GM18505 (cell line): ENCODE measurements at regions not wholly inside any gene's neighbourhood (a gene's known extent, or its start where the extent isn't known, plus 50 kb on each side); places are given as distances from the start of the nearest gene placed in this dataset.

Experiments used
- ATAC-seq: cut with Tn5 transposase; IDR thresholded peaks from one replicate; pipeline ENCODE4 v1.9.1; 2021; ENCODE audit not compliant: unreplicated experiment
- POLR2A ChIP-seq: IDR thresholded peaks from 4 replicates; pipeline ENCODE4 v1.6.1; 2011; ENCODE audit warnings: borderline replicate concordance; ENCODE audit not compliant: insufficient read depth, insufficient read length; ENCODE audit errors: extremely low read depth

DNA sequence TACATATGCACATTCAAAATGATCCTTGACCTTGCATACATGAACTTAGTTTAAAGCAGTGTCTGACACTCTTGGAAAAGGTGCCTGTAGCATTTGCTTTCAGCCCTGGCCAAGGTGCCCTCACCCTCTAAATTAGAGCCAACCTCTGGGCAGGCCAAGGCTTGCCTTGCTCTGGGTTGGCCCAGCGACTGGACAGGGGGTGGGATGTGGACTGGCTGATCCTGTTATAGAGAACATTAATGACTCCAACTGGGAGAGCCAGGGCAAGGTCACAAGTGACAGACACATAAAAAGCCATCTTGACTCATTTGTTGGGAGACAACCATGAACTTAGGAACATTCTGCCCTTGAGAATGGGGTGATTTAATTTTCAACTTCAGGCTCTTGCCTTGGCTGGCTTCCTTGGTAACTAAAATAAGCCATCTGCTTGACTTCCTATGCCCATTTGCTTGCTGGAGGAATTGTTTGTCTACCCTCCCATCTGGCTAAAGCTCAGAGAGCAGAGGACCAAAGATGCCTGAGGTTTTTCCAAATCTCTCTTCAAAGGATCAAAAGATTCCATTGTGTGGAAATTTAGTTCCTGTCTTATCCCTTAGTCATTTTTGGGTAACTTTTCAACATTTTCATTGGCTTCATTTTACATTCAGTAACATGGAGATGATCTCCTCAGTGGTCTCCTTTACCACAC is 403.7 kb downstream of the SOX2 start:
- ATAC-seq, result no peak
- TF ChIP-seq POLR2A, result no peak

DNA sequence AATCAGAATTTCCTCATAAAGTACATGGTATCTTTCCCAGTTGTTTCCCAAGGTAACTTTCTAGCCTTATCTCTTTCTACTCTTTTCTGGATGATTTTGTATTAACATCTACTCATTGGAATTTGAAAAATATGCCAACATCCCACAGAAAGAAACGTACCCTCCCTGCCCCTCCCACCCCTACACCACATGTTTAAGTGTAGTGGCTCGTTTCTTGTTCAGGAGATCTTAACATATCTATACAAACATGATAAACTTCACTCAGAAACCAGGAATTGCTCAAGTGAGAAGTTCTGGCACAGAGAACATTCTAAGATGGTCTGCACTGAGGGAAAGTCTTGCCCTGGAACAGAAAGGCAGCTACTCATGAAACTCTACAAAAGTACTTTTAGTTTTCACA is 404.7 kb downstream of the SOX2 start:
- no peak for ATAC-seq

DNA sequence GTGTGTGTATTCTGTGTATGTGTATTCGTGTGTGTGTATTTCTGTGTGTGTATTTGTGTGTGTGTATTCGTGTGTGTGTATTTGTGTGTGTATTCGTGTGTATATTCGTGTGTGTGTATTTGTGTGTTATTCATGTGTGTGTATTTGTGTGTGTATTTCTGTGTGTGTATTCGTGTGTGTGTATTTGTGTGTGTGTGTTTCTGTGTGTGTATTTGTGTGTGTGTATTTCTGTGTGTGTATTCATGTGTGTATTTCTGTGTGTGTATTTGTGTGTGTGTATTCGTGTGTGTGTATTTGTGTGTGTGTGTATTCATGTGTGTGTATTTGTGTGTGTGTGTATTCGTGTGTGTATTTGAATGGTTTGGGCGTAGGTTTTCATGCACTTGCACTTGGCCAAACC is 405.4 kb downstream of the SOX2 start:
- ATAC-seq, result no peak
- no peak for TF ChIP-seq POLR2A

More for the DNA sequence above, 404.7 kb downstream of the SOX2 start:
- TF ChIP-seq POLR2A, result no peak

DNA sequence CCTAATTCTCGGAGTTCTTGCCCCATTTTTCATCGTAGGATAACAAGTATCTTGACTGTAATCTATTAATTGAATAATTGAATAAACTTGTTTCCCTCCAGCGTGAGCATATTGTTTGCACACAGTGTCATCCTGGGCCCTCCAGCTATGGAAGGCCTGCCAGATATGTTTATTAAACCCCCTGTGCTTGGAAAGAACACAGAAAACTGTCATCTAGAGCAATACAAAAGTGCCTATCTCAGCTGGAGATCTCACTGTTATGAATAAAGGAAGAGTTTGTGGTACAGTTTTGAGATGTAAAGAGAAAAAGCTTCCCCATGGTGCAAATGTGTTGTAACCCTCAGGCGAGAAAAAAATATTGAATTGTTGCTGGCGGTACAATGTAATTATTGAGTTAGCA is 405.9 kb downstream of the SOX2 start:
- ATAC-seq, result no peak
- TF ChIP-seq POLR2A, result no peak

DNA sequence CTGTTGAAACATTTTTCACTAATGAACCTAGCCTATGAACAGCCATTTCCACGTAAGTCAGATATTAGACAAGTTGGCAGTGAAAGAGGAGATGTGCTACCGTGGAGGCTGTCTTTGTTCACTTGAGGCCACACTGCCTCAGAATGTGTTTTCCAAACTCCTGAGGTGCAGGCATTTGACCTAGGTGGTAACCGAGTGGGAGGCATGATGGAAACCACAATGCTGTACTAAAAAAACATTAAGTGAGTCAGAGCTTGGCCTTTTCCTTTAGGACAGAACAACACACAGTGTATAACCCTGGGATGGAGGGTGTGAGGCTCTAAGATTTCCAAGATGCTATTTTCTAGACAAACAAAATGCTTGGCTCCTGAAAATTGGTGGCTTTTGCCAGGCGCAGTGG is 406.3 kb downstream of the SOX2 start:
- no peak for ATAC-seq
- no peak for TF ChIP-seq POLR2A

DNA sequence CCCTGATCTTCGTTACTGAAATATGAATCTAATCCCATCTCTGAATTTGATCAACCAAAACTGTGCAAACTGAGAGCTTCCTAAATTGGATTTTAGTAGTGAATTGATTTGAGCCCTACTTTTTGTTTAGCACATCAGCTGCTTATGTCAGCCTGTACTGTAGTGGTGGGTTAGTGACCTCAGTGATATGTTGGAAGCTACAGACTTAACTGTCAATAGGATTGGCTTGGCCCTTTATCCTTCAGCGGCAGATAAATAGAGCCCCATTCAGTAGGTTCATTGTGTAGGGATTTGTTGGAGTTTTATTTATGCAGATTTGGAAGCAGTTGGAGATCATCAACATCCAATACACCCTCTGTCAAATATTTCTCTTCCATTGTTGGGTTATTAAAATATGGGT is 409.7 kb downstream of the SOX2 start:
- ATAC-seq, result no peak

DNA sequence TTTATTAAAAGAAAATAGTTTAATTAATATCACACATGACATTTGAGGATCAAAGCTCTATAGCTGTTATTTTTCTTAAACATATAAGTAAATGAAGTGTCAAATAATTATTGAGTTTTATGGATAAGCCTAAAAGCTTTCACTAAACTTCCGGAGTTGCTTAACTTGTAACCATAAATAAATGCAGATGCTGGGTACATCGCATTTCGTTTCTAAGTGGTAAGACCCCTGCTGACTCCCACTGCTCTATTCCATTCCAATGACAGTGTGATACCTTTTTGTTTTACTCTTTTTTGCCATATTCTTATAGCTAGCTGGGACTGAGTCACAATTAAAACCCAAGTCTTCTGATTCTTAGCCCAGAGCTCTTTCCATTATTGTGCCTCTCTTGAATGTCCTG is 411.1 kb downstream of the SOX2 start:
- ATAC-seq, result no peak
- TF ChIP-seq POLR2A, result no peak

More for the DNA sequence above, 409.7 kb downstream of the SOX2 start:
- no peak for TF ChIP-seq POLR2A

DNA sequence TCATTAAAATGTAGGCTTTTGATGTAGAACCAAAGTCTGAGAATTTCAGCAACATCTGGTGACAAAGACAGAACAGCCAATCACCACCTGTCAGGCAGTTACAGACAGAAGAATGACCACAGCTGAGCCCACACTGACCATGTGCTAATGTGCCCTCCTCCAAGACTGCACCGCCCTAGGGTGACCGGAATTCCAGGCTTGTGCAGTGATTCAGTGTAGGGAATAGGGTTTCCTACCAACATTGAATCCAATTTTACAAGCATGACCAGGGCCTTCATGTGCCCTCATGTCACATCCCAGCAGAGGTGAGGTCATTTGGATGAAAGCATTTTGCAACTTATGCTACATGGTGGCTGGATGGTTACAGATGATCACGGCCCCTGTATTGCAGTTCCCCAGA is 412.5 kb downstream of the SOX2 start:
- no peak for TF ChIP-seq POLR2A
- ATAC-seq, result no peak

DNA sequence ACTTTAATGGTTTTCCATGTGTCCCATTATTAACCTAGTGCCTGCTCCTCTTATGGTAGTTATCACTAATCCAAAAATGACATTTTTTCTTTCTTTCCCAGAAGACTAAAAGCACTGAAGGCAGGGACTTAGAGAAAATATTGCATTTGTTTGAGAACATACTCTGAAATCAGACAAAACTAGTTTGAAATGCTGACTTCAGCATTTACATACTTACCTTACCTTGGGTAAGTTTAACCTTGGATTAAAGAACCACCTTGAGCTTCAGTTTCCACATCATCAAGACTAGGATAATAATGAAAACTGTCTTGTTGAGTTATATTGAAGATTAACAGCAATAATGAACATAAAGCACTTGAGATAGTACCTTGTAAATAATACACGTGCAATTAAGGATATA is 413.0 kb downstream of the SOX2 start:
- no peak for TF ChIP-seq POLR2A
- ATAC-seq, result no peak

DNA sequence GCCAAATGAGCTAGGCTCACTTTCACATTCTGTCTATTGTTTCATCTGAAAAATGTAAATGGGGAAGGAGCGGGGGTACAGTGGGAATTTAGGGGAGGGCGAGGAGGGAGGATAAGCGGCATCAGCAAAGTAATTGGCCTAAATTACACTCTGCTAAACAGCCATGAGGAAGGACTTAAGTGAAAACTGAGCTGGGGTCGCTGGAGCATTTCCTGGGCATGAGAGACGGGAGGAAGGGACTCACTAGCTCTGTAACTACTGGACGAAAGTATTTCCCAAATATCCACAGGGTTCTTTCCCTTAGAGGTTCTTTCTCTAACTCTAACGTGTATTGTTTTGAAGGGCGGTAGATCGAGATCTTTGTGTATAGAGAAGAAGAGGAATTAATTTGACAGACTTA is 418.0 kb downstream of the SOX2 start:
- ATAC-seq, result no peak
- no peak for TF ChIP-seq POLR2A

DNA sequence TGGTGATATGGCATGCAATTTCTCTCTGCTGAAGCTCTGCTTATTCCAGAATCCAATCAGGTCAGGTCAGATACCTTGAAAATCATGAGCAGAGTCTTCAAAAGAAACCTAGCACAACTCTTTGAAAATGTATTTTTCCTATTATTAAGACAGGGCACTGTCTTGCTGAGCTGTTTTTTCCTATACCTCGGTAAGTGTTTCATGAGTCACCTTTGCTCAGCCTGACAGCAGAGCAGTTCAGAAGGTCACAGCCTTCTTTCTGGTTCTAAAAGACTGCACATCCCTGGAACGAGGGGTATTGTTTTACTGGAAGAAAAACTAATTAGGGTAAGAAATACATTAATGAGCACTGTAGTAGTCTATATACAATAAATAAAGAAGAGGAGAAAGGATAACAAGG is 422.0 kb downstream of the SOX2 start:
- no peak for ATAC-seq
- TF ChIP-seq POLR2A, result no peak

DNA sequence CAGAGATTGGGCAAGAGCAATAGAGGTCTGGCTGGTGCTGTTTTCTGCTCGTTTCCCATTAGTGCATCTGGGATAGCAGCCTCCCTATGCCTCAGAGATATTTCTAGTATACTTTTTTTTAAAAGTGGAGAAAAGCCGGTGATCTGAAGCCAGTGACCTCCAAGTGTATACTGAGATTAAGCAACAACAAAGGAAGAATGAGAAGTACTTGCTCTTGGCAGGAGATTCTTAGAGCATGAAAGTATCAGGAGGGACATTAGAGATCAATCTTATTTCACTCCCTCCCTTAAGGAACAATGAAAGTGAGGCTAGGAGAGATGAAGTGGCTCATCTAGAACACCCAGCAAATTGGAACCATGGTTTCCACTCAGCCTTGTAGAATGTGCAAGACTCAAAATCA is 423.3 kb downstream of the SOX2 start:
- no peak for ATAC-seq
- no peak for TF ChIP-seq POLR2A

DNA sequence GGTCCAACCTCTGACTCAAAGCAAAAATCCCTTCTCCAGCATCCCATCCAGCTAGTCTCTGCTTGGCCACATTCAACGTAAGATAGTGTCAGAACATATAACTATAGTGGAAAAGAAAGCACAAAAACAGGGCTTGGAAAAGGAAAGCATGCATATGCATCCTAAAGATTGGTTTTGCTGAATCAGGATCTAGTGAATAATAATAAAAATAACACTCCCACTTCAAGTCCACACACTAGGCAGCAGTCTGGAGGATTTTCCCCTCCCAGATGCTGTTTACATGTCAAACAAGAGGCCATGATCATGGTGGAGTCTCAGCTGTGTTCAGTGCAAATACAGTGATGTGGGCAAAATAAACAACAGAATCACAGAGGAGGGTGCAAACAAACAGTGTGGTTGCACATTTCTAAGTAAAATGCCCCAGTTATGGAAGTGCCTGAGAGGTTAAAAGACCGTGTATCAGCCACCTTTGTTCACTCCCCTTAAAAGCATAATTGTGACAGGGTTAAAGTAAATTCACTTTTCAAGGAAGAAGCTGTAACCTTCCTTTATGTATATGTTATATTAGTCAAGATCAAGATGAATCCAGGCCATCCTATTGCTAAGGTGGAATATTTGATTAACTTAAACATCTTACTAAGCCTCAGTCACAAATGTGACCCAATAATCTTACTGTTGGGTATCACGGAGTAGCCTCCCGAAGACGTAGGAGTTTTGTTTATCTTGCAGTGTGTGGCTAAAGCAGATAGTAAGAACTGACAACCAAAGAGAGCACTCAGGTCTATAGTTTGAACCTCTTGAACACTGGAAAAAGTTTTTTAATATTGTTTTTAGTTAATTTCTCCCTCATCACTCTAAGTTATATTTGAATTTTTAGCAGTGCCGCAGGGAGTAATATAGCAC is 424.5 kb downstream of the SOX2 start:
- no peak for ATAC-seq

DNA sequence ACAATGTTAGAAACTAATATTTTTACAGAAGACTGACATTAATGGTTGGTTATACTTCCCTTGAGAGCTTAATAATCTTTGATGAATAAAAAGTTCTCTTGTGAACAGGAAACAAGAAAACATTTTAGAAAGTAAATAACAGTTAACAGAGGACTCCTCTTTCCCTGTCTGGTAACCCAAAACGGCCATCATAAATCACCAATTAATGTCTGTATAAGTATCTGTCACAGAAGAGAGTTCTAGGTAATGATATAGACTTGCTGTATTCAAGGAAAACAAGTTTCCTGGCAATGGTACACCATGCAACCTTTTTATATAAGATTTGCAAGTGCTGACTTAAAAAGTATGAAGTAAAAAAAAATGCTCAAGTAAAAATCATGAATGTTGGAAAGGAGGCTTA is 426.7 kb downstream of the SOX2 start:
- TF ChIP-seq POLR2A, result no peak
- ATAC-seq, result no peak

More for the DNA sequence above, 424.5 kb downstream of the SOX2 start:
- no peak for TF ChIP-seq POLR2A

DNA sequence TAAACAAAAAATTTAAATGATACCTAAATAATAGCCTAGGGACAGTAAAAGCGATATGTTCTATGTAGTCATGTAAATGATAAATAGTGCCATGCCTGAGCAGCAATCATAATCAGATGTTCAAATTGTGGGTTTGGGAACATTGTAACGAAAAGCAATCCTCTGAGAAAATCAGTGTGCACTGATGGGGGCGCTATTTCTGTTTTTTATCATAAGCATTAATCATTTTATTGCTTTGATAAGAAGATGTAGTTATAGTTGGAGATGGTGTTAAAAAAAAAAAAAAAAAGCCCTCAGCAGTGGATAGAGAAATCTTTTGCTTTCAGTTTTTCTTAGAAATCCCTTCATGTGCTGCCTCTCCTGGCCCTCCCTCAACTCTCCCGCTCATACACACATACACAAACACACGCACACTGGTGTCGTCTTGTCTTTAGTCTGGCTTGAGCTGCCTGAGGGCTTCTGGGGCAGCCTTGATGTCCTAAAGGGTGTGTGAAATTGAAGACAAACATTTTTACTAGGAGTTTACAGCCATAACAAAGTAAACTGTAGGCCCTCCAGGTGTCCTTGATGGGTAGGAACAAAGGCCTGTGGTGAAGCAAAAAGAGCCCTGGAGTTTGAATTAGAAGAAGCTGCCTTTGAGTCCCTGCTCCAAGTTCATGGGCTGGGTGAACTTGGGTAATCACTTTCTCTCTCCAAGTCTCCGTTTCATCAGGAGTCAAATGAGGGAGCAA is 428.1 kb downstream of the SOX2 start:
- TF ChIP-seq POLR2A, result no peak
- no peak for ATAC-seq
